COLO668 (cell line): ENCODE measurements at regions not wholly inside any gene's neighbourhood (a gene's known extent, or its start where the extent isn't known, plus 50 kb on each side); places are given as distances from the start of the nearest gene placed in this dataset.
A peak's percentile ranks its signal among the peaks of the same experiment; 100 is the strongest.

Source experiments
- DNase-seq: peaks from one replicate; lab custom pipeline; 2025; ENCODE audit not compliant: unreplicated experiment; lab: John Stamatoyannopoulos, UW

- no peak for DNase-seq
Measured at GRCh38 chr4:136935305-136935704, 597.0 kb downstream of the PCDH18 start.

GRCh38 chr4:136934601-136935000, 597.7 kb downstream of the PCDH18 start:
- no peak for DNase-seq

GRCh38 chr4:136931781-136932180, 600.5 kb downstream of the PCDH18 start:
- no peak for DNase-seq

DNA sequence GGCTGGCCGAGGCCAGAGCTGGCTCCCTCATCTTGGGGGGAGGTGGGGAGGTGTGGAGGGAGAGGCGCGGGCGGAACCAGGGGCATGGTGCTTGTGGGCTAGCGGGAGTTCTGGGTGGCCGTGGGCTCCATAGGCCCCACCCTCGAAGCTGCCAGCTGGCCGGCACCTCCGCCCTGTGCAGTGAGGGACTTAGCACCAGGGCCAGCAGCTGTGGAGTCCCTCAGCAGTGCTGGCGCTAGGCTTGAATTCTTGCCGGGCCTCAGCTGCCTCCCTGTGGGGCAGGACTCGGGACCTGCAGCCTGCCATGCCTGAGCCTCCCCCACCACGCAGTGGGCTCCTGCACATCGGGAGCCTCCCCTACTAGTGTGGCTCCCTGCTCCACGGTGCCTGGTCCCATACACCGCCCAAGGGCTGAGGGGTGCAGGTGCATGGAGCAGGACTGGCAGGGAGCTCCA, 603.3 kb downstream of the PCDH18 start:
- no peak for DNase-seq

DNA sequence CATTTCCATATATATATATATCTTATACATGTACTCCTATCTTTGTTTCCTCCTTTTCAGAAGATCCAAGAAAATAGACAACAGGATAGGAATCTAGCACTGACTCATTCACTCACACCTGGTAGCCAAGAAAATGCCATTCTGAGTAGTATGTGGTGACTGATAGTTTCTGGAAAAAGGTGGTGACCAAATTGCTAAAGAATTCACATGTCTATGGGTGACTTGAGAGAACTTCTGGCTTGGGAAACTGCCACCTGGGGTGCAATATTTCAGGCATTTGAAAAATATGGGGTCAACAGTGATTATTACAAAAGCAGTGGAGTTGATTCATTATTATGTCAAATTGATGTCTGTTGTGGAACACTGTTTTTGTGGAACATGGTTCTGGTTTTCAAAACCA, 605.1 kb downstream of the PCDH18 start:
- no peak for DNase-seq

- no peak for DNase-seq
Measured at GRCh38 chr4:136925203-136925602, 607.1 kb downstream of the PCDH18 start.

- DNase-seq, result no peak
Measured at GRCh38 chr4:136922066-136922465, 610.2 kb downstream of the PCDH18 start.

GRCh38 chr4:136920092-136920881, 612.0 kb downstream of the PCDH18 start:
- no peak for DNase-seq

GRCh38 chr4:136918772-136919171, 613.5 kb downstream of the PCDH18 start:
- peak; percentile 22 for DNase-seq

DNA sequence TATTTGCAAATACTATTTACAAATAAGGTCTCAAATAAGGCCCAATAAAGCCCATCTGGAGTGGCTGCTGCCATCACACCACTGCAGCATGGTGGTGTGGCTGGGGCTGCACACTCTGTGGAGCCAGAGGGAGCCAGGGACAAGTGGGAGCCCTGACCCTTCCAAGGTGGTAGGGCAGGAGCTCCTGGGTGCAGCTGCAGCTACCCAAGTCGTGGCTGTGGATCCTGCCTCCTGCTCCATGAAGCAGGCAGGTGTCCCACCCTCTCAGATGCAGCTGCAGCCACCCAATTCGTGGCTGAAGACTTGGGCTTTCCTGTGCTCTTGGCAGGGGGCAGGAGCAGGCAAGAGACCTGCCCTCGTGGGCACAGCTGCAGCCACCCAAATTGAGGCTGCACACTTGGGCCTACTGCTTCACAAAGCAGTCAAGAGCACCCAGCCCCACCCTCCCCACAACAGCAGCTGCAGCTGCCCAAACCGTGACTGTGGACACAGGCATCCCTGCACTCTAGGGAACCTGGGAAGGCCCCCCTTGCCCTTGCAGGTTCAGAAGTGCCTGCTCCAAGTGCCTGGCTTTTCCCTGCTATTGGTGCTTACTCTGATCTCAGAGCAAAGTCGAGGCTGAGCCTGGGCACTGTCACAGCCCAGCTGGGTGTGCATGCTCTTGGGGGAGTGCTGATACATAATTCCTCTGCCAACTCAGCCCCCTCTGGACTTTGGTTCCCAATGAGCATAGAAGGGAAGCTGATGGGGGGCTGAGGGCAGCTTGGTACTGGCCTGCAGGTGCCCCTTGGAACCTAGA, 614.8 kb downstream of the PCDH18 start:
- DNase-seq, result peak; percentile 45

- peak; percentile 5 for DNase-seq
Measured at GRCh38 chr4:136909626-136910025, 622.7 kb downstream of the PCDH18 start.

DNA sequence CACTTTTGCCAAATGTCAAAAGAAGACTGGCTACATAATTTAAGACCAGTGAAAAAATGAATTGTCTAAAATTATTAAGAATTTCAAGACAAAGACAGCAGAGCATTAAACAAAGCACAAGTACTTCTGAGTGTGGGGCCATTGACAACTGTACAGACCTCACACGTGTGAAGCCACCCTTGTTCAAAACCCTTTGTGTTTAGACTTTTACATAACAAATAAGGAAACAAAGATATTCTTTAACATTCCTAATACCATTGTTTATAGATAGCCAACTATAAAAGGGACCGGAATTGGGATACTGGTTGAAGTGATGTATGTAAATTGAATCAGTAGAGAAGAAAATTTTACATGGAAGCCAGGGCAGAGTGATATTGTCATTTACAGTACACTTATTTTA, 624.2 kb downstream of the PCDH18 start:
- DNase-seq, result no peak

DNA sequence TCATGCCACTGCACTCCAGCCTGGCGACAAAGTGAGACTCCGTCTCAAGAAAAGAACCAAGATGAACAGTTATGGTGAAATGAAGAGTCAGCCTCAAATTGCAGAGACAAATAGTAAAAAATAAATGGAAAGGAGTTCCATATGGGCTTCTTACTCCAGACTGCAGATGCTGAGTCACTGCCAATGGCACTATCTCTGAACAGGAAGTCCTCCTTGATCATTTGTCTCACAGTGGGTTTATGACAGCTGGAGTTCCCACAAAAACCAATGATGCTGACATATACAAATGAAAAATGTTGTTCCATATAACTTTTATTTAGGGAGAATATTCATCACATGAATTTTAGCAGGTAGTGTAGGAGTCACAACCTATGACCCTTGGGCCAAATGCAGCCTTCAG, 631.6 kb downstream of the PCDH18 start:
- DNase-seq, result no peak

GRCh38 chr4:136898590-136899248, 633.6 kb downstream of the PCDH18 start:
- no peak for DNase-seq

DNA sequence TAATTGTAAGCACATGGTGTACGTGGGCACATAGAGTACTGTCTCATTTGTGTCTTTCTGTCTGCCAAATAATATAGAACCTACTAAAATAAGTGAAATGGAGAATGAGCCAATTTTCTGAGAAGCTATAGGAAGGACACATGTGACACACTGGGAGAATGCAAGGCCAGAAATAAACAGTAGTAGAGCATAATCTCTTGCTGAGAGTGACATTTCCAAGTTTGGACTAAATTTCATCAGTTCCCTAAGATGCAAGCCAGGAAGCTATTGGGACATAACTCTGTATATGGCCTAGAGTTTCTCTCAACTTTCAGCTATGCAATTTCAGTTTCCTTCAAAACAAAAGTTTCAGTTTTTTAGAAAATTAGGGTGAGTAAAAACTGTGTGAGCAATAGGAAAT, 638.7 kb downstream of the PCDH18 start:
- no peak for DNase-seq

- no peak for DNase-seq
Measured at GRCh38 chr4:136881666-136882065, 650.6 kb downstream of the PCDH18 start.

DNA sequence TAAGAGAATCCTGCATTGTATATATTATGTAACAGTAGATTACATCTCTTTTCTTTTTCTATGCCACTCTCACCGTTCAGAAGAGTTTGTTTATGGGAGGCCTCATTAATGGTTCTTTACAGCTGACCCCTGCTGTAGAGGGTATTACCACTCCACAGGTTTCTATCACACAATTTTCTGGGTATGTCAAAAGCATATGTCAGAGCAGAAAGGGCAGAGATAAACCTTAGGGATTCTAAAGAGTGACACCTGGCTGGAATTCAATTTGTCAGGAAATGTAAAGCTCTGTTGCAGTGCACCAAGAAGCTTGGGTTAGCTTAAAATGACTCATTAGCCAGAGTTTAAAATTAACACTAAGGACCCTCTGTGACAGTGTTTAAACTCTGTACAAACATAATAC, 658.7 kb downstream of the PCDH18 start:
- no peak for DNase-seq

DNA sequence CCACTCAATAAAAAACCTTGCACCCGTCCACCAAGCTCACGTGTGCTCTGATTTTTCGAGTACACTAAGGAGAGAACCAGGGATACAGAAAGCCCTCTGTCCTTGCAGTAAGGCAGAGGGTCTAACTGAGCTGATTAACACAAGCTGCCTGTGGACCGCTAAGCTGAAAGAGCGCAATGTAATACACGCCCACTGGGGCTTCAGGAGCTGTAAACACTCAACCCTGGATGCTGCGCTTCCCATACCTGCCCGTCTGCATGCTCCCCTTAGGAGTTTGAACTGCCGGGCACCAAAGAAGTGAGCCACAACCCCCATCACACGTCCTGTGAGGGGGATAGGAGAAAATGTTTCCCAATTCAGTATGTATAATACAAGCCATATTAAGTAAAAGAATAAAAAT, 664.8 kb downstream of the PCDH18 start:
- DNase-seq, result no peak

DNA sequence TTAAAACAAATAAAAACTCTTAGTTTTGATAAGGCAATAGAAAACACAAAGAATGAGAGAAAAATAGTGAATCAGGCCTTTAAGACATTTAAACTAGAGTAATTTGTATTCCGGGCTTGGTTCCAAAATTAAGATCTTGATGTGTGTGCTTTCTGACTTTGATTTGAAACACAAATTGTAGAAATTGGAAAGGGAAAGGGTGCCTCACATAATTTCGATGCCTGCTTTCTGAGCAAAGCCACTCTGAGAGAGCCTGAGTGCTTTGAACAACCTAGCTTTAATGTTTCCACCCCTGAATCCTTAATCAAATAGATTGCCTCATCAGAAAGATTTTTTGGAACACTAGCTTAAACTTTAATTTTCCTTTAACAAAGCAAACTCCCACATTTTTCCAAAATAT, 666.8 kb downstream of the PCDH18 start:
- no peak for DNase-seq

- peak; percentile 60 for DNase-seq
Measured at GRCh38 chr4:136864604-136865185, 667.6 kb downstream of the PCDH18 start.

GRCh38 chr4:136863756-136864155, 668.5 kb downstream of the PCDH18 start:
- DNase-seq, result no peak
